GM23248 (cell line): ENCODE measurements at regions not wholly inside any gene's neighbourhood (a gene's known extent, or its start where the extent isn't known, plus 50 kb on each side); places are given as distances from the start of the nearest gene placed in this dataset.

Experiments used
- EZH2 ChIP-seq: fragments of 200-600 bp; sonication (generic); IDR thresholded peaks from 2 replicates; pipeline ENCODE4 v1.6.1; 2018; ENCODE audit warnings: antibody characterized with exemption, mild to moderate bottlenecking; ENCODE audit not compliant: insufficient read depth, poor library complexity, severe bottlenecking
- EZH2phosphoT487 ChIP-seq: fragments of 200-600 bp; sonication (generic); IDR thresholded peaks from 2 replicates; pipeline ENCODE4 v1.6.1; 2018; ENCODE audit warnings: antibody characterized with exemption, moderate library complexity, mild to moderate bottlenecking, low read depth; ENCODE audit not compliant: insufficient read depth

DNA sequence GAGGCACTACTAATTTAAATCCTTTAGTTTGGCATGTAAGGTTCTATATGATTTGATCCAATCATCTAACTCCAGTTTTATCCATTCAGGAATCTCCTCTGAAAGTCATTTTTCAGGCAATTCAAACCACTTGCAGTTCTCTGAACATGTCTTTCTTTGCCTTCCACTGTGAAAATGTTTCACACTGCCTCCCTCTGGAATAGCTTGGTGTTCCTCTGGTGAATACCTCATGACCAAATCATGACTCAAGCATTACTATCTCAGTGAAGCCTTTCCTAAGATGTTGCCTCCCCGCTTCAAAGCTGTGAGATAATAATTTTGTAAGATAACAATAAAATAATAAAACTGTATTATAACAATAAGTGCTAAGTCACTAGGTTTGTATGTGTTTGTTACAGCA, 981.1 kb downstream of the DTWD2 start:
- no peak for TF ChIP-seq EZH2
- no peak for TF ChIP-seq EZH2phosphoT487
